OCI-LY1 (cell line): ENCODE measurements at regions not wholly inside any gene's neighbourhood (a gene's known extent, or its start where the extent isn't known, plus 50 kb on each side); places are given as distances from the start of the nearest gene placed in this dataset.

Source experiments
- H2AFZ ChIP-seq: fragments of 200-600 bp; sonication (generic), shearing (Covaris generic); 2 replicates; pipeline ENCODE4 v1.6.0; 2014; ENCODE audit warnings: antibody characterized with exemption, mild to moderate bottlenecking, low read length
- H3F3A ChIP-seq: fragments of 200-600 bp; sonication (generic), shearing (Covaris generic); 2 replicates; pipeline ENCODE4 v1.6.0; 2014; ENCODE audit warnings: mild to moderate bottlenecking, antibody characterized with exemption, low read length, moderate library complexity; ENCODE audit not compliant: insufficient read depth
- H3K27ac ChIP-seq: fragments of 200-600 bp; sonication (generic); 2 replicates; pipeline ENCODE4 v1.5.1; 2014; ENCODE audit warnings: low read length, mixed run types, mild to moderate bottlenecking, low read depth; ENCODE audit not compliant: poor library complexity, severe bottlenecking
- H3K27me3 ChIP-seq: fragments of 200-600 bp; sonication (generic); 2 replicates; pipeline ENCODE4 v1.6.0; 2014; ENCODE audit warnings: antibody characterized with exemption, mild to moderate bottlenecking, low read length, moderate library complexity; ENCODE audit not compliant: insufficient read depth
- H3K36me3 ChIP-seq: fragments of 200-600 bp; sonication (generic); 2 replicates; pipeline ENCODE4 v1.6.1; 2014; ENCODE audit warnings: mild to moderate bottlenecking, antibody characterized with exemption, low read length, moderate library complexity, mixed read lengths; ENCODE audit not compliant: insufficient read depth
- H3K4me1 ChIP-seq: fragments of 200-600 bp; sonication (generic); 2 replicates; pipeline ENCODE4 v1.5.1; 2014; ENCODE audit warnings: mild to moderate bottlenecking, low read length, moderate library complexity; ENCODE audit not compliant: insufficient read depth, severe bottlenecking
- H3K4me2 ChIP-seq: fragments of 200-600 bp; sonication (generic), shearing (Covaris generic); 2 replicates; pipeline ENCODE4 v1.6.1; 2014; ENCODE audit warnings: low read length
- H3K4me3 ChIP-seq: fragments of 200-600 bp; sonication (generic); 2 replicates; pipeline ENCODE4 v1.5.1; 2014; ENCODE audit warnings: low read length, low read depth, mild to moderate bottlenecking, mixed read lengths; ENCODE audit not compliant: poor library complexity, severe bottlenecking
- H3K79me2 ChIP-seq: fragments of 200-600 bp; shearing (Covaris generic); 2 replicates; pipeline ENCODE4 v1.6.1; 2016; ENCODE audit warnings: mixed run types, low read length, mixed read lengths; ENCODE audit not compliant: insufficient read depth
- H3K9ac ChIP-seq: fragments of 200-600 bp; sonication (generic), shearing (Covaris generic); 2 replicates; pipeline ENCODE4 v1.6.1; 2014; ENCODE audit warnings: mild to moderate bottlenecking, low read length, mixed read lengths
- H3K9me2 ChIP-seq: fragments of 200-600 bp; sonication (generic), shearing (Covaris generic); 2 replicates; pipeline ENCODE4 v1.6.1; 2014; ENCODE audit warnings: low read depth, mild to moderate bottlenecking, low read length, mixed read lengths
- H3K9me3 ChIP-seq: fragments of 200-600 bp; shearing (Covaris generic); 2 replicates; pipeline ENCODE4 v1.6.1; 2014; ENCODE audit warnings: low read length, mixed read lengths
- H4K20me1 ChIP-seq: fragments of 200-600 bp; sonication (generic), shearing (Covaris generic); 2 replicates; pipeline ENCODE4 v1.6.0; 2016; ENCODE audit warnings: mild to moderate bottlenecking, low read length; ENCODE audit not compliant: insufficient read depth
- EZH2 ChIP-seq: fragments of 200-600 bp; sonication (generic), shearing (Covaris generic); IDR thresholded peaks from 2 replicates; pipeline ENCODE4 v1.8.0; 2017; ENCODE audit warnings: borderline replicate concordance, mixed run types, mild to moderate bottlenecking, antibody characterized with exemption, low read length, moderate library complexity, mixed read lengths
- TF ChIP-seq, protein P1 (sequence below): fragments of 200-600 bp; sonication (generic), shearing (Covaris generic); IDR thresholded peaks from 2 replicates; pipeline ENCODE4 v1.5.1; 2017; ENCODE audit warnings: mild to moderate bottlenecking, antibody characterized with exemption, low read length, moderate library complexity, mixed read lengths

DNA sequence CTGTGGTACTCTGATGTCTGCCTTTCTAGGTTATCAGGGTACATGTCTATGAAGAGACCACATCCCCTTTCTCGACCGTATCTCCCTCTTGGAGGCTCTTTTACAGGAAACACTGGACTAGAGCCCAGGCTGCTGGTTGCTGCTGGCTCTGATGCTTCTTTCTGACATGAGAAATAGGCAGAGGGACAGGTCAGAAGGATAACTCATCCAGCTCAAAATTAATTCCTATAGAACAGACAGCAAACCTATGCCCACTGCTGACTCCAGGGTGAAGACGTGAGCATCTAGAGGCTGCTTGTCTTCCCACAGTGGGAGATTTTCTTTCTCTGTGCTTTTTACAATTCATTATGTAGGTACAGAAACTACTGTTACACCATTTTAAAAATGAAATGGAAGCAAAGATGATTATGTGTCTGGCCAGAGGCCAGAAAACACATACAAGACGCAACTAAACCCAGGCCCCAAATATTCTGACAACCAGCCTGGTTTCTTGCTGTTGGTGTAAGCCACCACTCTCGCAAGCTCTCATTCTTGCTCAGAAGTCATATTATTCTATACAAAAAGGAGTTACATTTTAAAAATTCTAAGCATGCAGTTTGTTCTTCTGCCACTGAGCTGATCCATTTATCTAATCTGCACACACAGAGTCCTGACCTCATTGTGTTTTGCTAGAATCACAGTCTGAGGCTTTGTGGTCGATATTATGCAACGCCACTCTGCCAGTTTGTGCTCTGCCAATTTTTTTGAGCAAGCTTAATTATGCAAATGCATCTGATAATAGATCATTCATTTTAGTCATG lies 424.3 kb downstream of the KIF20B start:
- Histone ChIP-seq H3K36me3 (no peaks in the 10 kb centered on the region), H3K9me3 (no peaks in the 10 kb centered on the region), H2AFZ (no peak overlapping the region), H3K27me3 (no peaks in the 10 kb centered on the region), H3K4me2 (no peak overlapping the region), H3K9ac (no peak overlapping the region), H3K4me3 (no peak overlapping the region), H3K9me2 (no peaks in the 10 kb centered on the region), H3K4me1 (no peaks in the 10 kb centered on the region), H3K79me2 (no peaks in the 10 kb centered on the region), H3K27ac (no peak overlapping the region), H4K20me1 (no peaks in the 10 kb centered on the region), H3F3A (no peaks in the 10 kb centered on the region)
- TF ChIP-seq, protein P1, sequence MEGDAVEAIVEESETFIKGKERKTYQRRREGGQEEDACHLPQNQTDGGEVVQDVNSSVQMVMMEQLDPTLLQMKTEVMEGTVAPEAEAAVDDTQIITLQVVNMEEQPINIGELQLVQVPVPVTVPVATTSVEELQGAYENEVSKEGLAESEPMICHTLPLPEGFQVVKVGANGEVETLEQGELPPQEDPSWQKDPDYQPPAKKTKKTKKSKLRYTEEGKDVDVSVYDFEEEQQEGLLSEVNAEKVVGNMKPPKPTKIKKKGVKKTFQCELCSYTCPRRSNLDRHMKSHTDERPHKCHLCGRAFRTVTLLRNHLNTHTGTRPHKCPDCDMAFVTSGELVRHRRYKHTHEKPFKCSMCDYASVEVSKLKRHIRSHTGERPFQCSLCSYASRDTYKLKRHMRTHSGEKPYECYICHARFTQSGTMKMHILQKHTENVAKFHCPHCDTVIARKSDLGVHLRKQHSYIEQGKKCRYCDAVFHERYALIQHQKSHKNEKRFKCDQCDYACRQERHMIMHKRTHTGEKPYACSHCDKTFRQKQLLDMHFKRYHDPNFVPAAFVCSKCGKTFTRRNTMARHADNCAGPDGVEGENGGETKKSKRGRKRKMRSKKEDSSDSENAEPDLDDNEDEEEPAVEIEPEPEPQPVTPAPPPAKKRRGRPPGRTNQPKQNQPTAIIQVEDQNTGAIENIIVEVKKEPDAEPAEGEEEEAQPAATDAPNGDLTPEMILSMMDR: no peak
- TF ChIP-seq EZH2: no peak

GRCh38 chr10:90126256-90126595 lies 424.8 kb downstream of the KIF20B start:
- Histone ChIP-seq H3K9me2 (no peaks in the 10 kb centered on the region), H3K9me3 (no peaks in the 10 kb centered on the region), H3K79me2 (no peaks in the 10 kb centered on the region), H2AFZ (no peak overlapping the region), H3F3A (no peaks in the 10 kb centered on the region), H3K9ac (no peak overlapping the region), H3K27ac (no peak overlapping the region), H3K27me3 (no peaks in the 10 kb centered on the region), H3K4me3 (no peak overlapping the region), H4K20me1 (no peaks in the 10 kb centered on the region), H3K36me3 (no peaks in the 10 kb centered on the region), H3K4me1 (no peaks in the 10 kb centered on the region), H3K4me2 (no peak overlapping the region)
- TF ChIP-seq, protein P1: no peak
- no peak for TF ChIP-seq EZH2

- Histone ChIP-seq H3F3A (no peaks in the 10 kb centered on the region), H3K27me3 (no peaks in the 10 kb centered on the region), H3K4me2 (no peak overlapping the region), H3K36me3 (no peaks in the 10 kb centered on the region), H3K79me2 (no peaks in the 10 kb centered on the region), H3K9ac (no peak overlapping the region), H3K4me3 (no peak overlapping the region), H4K20me1 (no peaks in the 10 kb centered on the region), H3K9me2 (no peaks in the 10 kb centered on the region), H3K9me3 (no peaks in the 10 kb centered on the region), H2AFZ (no peak overlapping the region), H3K27ac (no peak overlapping the region), H3K4me1 (no peaks in the 10 kb centered on the region)
- TF ChIP-seq, protein P1: no peak
- no peak for TF ChIP-seq EZH2
Observed at GRCh38 chr10:90130321-90131086, 429.1 kb downstream of the KIF20B start.
